NCI-H1048 (cell line): ENCODE measurements at regions not wholly inside any gene's neighbourhood (a gene's known extent, or its start where the extent isn't known, plus 50 kb on each side); places are given as distances from the start of the nearest gene placed in this dataset.

Experiments
- DNase-seq: peaks from one replicate; lab custom pipeline; 2025; lab: John Stamatoyannopoulos, UW

GRCh38 chr2:2926009-2926857 lies 451.4 kb downstream of the EIPR1 start:
- no peak for DNase-seq

- no peak for DNase-seq
Observed at GRCh38 chr2:2922156-2922555, 455.5 kb downstream of the EIPR1 start.

- DNase-seq, result no peak
Observed at GRCh38 chr2:2921011-2921720, 456.5 kb downstream of the EIPR1 start.

- no peak for DNase-seq
Observed at GRCh38 chr2:2919574-2920365, 457.8 kb downstream of the EIPR1 start.

GRCh38 chr2:2919026-2919425 lies 458.6 kb downstream of the EIPR1 start:
- DNase-seq, result no peak

DNA sequence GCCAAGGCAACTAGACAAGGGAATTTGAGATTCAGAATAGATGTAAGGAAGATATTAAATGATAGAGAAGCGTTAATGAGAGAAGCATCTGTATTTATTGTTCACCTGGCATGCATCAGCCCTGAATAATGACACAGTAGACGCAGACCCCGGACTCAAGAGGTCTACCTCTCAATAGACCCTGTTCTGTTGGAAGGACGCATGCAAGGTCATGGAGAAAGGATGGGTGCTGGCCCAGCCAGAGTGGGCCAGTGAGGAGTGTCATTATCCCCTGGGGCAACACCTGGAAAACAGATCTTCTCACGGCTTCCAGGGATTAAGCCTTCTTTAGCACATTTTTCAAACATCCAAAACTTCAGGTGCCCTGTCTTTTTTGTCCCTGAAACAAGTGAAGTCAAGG lies 461.0 kb downstream of the EIPR1 start:
- no peak for DNase-seq

GRCh38 chr2:2914252-2914651 lies 463.4 kb downstream of the EIPR1 start:
- no peak for DNase-seq

GRCh38 chr2:2913601-2914120 lies 464.0 kb downstream of the EIPR1 start:
- DNase-seq, result no peak

DNA sequence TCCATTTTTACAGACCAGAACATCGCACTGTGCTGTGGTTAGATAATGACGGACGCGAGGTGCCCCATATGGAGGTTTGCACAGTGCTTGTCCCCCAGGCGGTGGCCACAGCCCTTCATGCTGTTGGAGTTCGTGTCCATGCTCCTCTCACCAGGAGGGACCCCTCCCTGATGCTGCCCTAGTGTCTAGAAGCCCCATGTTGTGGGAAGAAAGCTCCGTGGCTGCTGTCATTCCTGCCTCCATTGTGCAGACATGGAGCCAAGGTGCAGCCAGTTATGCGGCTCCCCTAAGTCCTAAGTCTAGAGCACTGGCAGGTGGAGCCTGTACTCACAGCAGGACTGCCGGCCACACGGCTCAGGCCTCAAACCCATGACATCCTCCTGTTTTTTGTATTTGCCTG lies 464.9 kb downstream of the EIPR1 start:
- DNase-seq, result no peak

GRCh38 chr2:2912293-2912692 lies 465.3 kb downstream of the EIPR1 start:
- no peak for DNase-seq

GRCh38 chr2:2910259-2910658 lies 467.4 kb downstream of the EIPR1 start:
- DNase-seq, result no peak

GRCh38 chr2:2909086-2910035 lies 468.3 kb downstream of the EIPR1 start:
- DNase-seq, result no peak

GRCh38 chr2:2906091-2906490 lies 471.5 kb downstream of the EIPR1 start:
- no peak for DNase-seq

DNA sequence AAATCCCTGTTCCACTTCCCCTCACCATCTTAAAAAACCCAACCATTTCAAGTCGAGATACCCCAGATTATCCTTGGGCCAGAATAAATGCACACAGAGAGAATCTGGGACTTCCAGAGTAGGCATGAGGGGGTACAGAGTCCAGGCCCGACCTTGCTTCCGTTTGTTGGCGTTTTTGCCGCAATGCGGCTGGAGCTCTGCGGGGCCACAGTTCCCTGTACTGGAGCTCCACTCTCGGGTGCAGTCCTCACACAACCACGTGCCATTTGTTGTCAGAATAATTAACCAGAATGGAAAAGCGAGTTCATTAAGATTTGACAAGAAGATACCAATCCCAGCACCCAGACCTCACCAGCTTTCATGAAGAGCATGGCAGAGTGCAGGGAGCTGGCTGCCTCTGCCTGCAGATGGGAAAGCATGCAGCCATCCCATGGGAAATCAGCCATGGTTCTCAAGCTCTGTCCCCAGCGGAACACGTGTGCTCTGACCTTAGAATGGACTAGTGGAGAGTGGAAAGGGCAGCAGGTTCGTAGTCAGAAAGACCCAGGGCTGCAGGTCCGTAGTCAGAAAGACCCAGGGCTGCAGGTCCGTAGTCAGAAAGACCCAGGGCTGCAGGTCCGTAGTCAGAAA lies 472.8 kb downstream of the EIPR1 start:
- DNase-seq, result no peak

GRCh38 chr2:2902547-2903281 lies 474.9 kb downstream of the EIPR1 start:
- no peak for DNase-seq

DNA sequence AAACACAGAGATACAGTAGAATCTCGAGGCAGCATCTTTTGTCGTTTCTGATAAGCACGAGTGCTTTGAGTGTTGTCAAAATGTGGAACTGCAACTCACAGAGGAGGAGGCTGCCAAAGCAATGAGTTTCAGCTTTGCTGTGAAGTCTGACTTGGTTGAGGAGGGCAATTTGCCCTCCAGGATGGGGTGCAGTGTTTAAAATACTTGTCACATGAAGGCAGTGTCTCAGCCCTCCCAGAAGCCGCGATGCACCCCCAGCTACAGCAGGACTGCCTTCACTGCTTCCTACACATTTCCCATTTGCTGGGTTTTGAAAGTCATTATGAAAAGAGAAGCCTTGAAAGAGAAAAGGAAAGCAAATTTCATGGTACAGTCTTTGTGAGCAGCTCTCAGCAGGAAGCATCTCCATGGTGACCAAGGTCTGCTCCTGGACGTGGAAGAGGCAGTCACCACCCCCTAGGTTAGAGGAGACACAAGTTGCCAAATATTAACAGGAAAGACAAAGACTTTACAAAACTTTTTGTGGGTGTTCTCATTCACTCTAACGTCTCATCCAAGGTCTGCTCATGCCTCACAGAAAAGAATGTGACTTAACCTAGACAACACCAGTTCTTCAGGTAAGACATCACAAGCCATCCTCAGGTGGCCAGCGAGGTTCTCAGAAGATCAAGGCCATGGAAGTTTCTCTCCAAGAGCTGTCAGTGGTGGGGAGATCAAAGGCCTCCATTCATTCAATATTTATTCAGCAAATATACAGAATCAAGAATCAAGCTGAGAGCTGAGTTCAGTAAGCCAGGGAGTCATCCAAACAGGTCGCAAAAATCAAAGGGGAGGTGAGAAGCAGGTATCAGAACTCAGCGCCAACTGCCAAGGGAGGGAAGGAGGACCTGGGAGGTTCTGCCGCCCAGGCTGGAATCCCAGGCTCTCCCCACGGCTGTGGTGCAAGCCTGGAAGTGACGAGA lies 476.0 kb downstream of the EIPR1 start:
- no peak for DNase-seq

DNA sequence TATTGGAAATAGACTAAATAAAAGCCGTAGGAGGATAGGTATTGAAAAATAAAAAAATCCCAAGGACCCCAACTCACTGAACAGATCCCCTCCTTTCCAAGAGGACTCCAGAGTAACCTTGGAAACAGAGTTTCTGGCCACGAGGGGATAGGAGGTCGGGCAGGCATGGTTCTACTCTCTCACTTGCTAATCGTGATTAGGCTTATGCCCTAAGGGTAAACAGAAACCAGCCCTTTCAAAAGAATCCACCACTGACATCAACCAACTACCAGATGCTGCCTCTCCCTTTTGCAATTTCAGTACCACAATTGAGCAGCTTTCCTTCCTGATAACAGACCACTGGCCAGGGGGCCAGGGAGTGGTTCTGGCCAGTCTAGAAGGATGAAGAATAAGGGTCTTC lies 477.8 kb downstream of the EIPR1 start:
- no peak for DNase-seq

GRCh38 chr2:2898744-2899143 lies 478.9 kb downstream of the EIPR1 start:
- DNase-seq, result no peak

DNA sequence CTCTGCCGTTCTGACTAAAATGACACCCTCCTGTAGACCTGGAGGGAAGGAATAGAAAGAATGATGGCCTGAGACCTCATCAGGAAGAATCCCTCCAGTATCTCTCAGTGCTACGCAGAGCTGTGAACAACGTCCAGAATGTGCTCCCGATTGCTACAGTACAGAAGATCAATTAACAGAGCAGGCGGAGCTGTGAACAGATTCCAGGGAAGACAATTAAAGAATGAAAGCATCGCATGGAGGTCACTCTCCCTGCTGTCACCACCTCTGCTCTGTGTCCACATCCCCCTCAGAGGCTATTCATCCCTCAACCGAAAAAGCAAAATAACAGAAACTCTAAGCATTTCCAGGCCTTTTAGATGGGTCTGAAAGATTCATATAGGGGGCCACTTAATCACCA lies 481.0 kb downstream of the EIPR1 start:
- no peak for DNase-seq
